Osteocyte (in vitro differentiated cells): ENCODE measurements at regions not wholly inside any gene's neighbourhood (a gene's known extent, or its start where the extent isn't known, plus 50 kb on each side); places are given as distances from the start of the nearest gene placed in this dataset.

Experiments used
- DNase-seq: peaks from one replicate; pipeline ENCODE4 v3.0.0; 2021; ENCODE audit warnings: mixed read lengths; ENCODE audit not compliant: unreplicated experiment; ENCODE audit errors: extremely low spot score
- H3K27ac Mint-ChIP-seq: one replicate; pipeline ENCODE4 v1.8.0; 2021; ENCODE audit warnings: mild to moderate bottlenecking, mixed read lengths; ENCODE audit not compliant: unreplicated experiment
- H3K27me3 Mint-ChIP-seq: one replicate; pipeline ENCODE4 v1.8.0; 2021; ENCODE audit warnings: mixed read lengths; ENCODE audit not compliant: unreplicated experiment
- H3K36me3 Mint-ChIP-seq: one replicate; pipeline ENCODE4 v1.8.0; 2021; ENCODE audit warnings: mixed read lengths; ENCODE audit not compliant: unreplicated experiment
- H3K4me1 Mint-ChIP-seq: one replicate; pipeline ENCODE4 v1.8.0; 2021; ENCODE audit warnings: mixed read lengths; ENCODE audit not compliant: unreplicated experiment
- H3K4me3 Mint-ChIP-seq: one replicate; pipeline ENCODE4 v1.8.0; 2021; ENCODE audit warnings: mild to moderate bottlenecking, moderate library complexity, mixed read lengths; ENCODE audit not compliant: unreplicated experiment
- H3K9me3 Mint-ChIP-seq: one replicate; pipeline ENCODE4 v1.8.0; 2021; ENCODE audit warnings: mixed read lengths; ENCODE audit not compliant: unreplicated experiment
- TF ChIP-seq, protein P1 (sequence below): fragments of 200-600 bp; sonication (generic); IDR thresholded peaks from 2 replicates; pipeline ENCODE4 v1.5.0; 2021; ENCODE audit warnings: antibody characterized with exemption, mild to moderate bottlenecking, moderate library complexity

DNA sequence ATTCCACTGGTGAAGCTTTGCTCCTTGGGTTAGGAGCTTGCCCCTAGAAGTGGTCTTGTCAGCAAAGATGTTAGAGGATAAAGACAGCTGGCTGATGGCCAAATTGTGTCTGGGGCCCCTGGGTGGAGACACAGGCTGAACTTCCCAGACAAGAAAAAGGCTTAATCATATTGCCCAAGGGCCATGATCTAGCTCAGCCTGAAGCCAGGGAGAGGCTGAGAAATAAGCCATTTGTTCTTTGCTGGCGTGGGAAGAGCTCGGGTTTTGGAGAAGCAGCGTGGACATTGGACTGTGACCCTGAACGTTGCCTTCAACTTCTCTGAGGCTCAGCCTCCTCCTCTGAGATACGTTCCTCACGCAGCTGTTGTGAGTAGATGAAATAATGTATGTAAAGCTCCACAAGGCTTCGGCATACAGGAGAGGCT is 153.0 kb downstream of the ZFP36L2 start:
- no peaks in the 10 kb centered on the region for H3K36me3 Mint-ChIP-seq
- DNase-seq, result no peak
- peak overlapping the region; percentile 85 for H3K27ac Mint-ChIP-seq
- no peaks in the 10 kb centered on the region for H3K27me3 Mint-ChIP-seq
- TF ChIP-seq, protein P1, sequence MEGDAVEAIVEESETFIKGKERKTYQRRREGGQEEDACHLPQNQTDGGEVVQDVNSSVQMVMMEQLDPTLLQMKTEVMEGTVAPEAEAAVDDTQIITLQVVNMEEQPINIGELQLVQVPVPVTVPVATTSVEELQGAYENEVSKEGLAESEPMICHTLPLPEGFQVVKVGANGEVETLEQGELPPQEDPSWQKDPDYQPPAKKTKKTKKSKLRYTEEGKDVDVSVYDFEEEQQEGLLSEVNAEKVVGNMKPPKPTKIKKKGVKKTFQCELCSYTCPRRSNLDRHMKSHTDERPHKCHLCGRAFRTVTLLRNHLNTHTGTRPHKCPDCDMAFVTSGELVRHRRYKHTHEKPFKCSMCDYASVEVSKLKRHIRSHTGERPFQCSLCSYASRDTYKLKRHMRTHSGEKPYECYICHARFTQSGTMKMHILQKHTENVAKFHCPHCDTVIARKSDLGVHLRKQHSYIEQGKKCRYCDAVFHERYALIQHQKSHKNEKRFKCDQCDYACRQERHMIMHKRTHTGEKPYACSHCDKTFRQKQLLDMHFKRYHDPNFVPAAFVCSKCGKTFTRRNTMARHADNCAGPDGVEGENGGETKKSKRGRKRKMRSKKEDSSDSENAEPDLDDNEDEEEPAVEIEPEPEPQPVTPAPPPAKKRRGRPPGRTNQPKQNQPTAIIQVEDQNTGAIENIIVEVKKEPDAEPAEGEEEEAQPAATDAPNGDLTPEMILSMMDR, result no peak
- H3K9me3 Mint-ChIP-seq, result no peaks in the 10 kb centered on the region
- no peak overlapping the region for H3K4me3 Mint-ChIP-seq
- peaks cover 81% of the 10 kb centered on the region for H3K4me1 Mint-ChIP-seq

DNA sequence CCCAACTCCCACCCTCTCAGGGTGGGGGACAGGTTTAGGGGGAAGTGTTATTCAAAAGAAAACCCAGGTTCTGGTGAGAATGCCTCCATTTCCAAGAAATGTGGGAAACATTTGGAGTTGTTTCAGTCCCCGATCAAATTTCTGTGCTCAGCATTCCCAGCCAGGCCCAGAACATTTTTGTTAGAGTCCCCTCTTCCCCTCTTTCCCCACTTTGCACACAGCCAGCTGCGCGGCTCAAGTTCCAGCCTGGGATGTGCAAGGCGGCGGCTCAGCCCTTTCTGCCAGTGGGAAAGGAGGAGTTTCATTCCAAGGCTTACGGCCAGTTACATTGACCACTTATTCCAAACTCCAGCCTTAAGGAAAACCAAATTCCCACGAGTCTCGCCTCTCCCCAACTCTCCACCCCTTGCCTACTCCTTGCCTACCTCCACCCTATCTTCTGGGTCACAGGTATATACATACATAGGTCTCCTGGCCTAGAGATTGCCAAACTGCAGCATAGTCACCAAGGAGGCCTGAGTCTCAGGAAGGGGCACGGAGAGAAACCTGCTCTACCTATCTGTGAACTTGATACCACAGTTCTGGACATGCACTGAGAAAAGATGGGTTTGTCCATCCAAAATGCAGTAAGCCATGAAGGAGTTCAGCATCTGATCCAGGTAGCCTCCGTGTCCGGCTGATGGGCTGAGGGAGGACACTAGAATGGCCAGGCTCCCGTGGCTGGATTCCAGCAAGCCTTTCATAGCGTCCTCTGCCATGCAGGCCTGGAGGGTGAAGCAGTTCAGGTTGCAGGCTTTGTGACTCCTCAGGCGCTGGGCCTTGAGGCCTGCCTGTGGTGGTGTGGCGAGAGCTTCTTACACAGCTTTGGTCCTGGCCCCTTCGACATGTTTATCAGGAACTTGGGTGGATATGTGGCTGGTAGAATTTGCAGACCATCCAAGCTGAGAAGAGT is 154.5 kb downstream of the ZFP36L2 start:
- Mint-ChIP-seq H3K4me3 (no peak overlapping the region), H3K4me1 (peaks cover 71% of the 10 kb centered on the region), H3K27me3 (no peaks in the 10 kb centered on the region), H3K9me3 (no peaks in the 10 kb centered on the region), H3K36me3 (no peaks in the 10 kb centered on the region), H3K27ac (peak overlapping the region; percentile 71)
- TF ChIP-seq, protein P1, result no peak
- DNase-seq, result no peak

DNA sequence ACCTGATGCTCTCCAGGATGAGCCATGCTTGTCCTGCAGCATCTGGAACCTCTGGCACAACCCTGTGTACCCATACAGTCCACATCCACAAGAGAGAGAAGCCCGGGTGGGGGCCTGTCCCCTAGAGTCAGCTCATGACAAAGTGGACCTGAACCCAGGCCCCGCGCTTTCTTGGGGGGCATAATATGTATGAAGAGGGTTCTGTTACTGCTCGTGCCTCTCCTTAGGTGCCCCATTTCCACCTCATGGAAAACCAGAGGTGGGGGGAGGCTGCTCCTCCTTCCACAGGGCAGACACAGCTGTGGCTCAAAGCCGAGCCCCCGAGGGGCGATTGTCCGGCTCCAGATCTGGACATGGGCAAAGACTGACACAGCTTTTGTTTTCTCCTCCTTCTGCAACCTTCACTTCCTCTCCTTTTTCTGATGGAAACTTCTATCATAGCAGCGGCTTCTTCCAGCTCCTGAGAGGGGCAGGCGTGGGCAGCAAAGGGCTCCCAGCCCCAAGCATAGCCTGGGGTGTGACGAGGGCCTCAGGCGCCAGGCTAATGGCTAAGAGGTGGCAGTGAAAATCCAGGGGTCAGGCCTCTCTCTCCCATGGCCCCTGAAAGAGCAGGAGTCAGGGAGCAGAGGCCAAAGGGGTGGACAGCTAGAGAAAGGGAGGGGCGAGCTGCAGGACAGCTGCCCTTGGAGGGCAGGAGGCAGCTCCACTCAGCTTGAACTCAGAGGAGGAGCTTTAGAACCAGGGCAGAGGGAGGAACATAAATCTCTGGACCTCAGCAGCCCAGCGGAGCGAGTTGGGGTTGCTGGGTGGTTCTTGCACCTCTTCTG is 155.5 kb downstream of the ZFP36L2 start:
- Mint-ChIP-seq H3K4me3 (no peak overlapping the region), H3K9me3 (no peaks in the 10 kb centered on the region), H3K27me3 (no peaks in the 10 kb centered on the region), H3K36me3 (no peaks in the 10 kb centered on the region), H3K27ac (peak overlapping the region; percentile 42), H3K4me1 (peaks cover 63% of the 10 kb centered on the region)
- TF ChIP-seq, protein P1, result no peak
- DNase-seq, result no peak

DNA sequence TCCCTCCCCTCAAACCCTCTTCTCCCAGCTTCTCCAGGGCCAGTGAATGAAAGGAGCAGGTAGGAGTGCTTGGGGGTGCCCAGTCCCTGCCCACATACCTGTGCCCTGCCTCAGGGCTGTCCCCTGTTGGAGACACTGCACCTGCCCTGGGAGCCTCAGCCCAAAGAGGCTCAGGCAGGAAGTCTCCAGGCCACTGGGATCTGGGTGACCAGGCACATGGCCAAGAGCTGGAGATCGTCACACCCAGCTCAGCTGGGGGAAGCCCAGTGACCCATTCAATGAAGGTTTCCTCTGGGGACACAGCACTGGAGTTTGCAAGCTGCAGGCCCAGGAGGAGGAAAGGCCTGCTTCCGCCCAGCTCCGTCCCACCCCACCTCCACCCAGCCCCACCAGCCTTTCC is 156.4 kb downstream of the ZFP36L2 start:
- Mint-ChIP-seq H3K4me1 (peaks cover 55% of the 10 kb centered on the region), H3K27me3 (no peaks in the 10 kb centered on the region), H3K4me3 (no peak overlapping the region), H3K9me3 (no peaks in the 10 kb centered on the region), H3K36me3 (no peaks in the 10 kb centered on the region), H3K27ac (no peak overlapping the region)
- DNase-seq, result no peak
- TF ChIP-seq, protein P1, result no peak
